H1 (cell line): ENCODE measurements at regions not wholly inside any gene's neighbourhood (a gene's known extent, or its start where the extent isn't known, plus 50 kb on each side); places are given as distances from the start of the nearest gene placed in this dataset.

Source experiments
- ATF2 ChIP-seq: IDR thresholded peaks from 2 replicates; pipeline ENCODE4 v1.6.1; 2012; ENCODE audit warnings: low read length, inconsistent platforms
- CBX5 ChIP-seq: fragments of 300-800, 300-1000 bp; sonication (generic); IDR thresholded peaks from 2 replicates; pipeline ENCODE4 v1.7.1; 2016; ENCODE audit warnings: antibody characterized with exemption, low read length, low read depth
- CTCF ChIP-seq, 3 experiments: IDR thresholded peaks; 1 replicate in 2 of 3; 2 replicates in 1 of 3; pipeline versions ENCODE4 v1.5.1 to v1.6.1; 2011; ENCODE audit warnings: low read length in 3 of 3, mild to moderate bottlenecking in 3 of 3, inconsistent platforms in 2 of 3, low read depth in 1 of 3, moderate library complexity in 1 of 3; ENCODE audit not compliant: insufficient read depth in 1 of 3; ENCODE audit errors: control extremely low read depth in 1 of 3
- EZH2 ChIP-seq: fragments of 200-600 bp; sonication (generic); IDR thresholded peaks from 2 replicates; pipeline ENCODE4 v1.7.1; 2012; ENCODE audit warnings: low read depth, mild to moderate bottlenecking, moderate library complexity, low read length, inconsistent platforms; ENCODE audit not compliant: severe bottlenecking
- SIN3A ChIP-seq, 2 experiments: IDR thresholded peaks in 1 of 2; conservative IDR thresholded peaks in 1 of 2; 2 replicates each; pipeline ENCODE4 v1.6.1; 2011 to 2012; ENCODE audit warnings: low read length in 2 of 2, improper control_type of control experiment in 1 of 2, low read depth in 1 of 2, mild to moderate bottlenecking in 1 of 2

GRCh38 chr7:33736521-33737221 is 168.7 kb upstream of the BMPER start:
- no peak for TF ChIP-seq CBX5
- TF ChIP-seq CTCF (IDR thresholded peaks at IDR 0.05; ENCODE audit: control extremely low read depth in 1 of 3, insufficient read depth in 1 of 3, low read depth in 1 of 3, low read length in 3 of 3) = no peak
- TF ChIP-seq ATF2 = no peak
- no peak for TF ChIP-seq EZH2
- no peak for TF ChIP-seq SIN3A (conservative IDR thresholded peaks at IDR 0.05 in 1 of 2, IDR thresholded peaks at IDR 0.05 in 1 of 2; ENCODE audit: low read depth in 1 of 2, low read length in 2 of 2)
